Nephron (organoid): ENCODE measurements at regions not wholly inside any gene's neighbourhood (a gene's known extent, or its start where the extent isn't known, plus 50 kb on each side); places are given as distances from the start of the nearest gene placed in this dataset.
"Not testable (repeated sequence)": the region's sequence is repeated elsewhere in the genome, so short reads cannot be mapped to it uniquely, and the experiment has no call there.

Experiments
- H3K27ac Mint-ChIP-seq, 3 experiments: 2 replicates each; pipeline ENCODE4 v1.8.0; 2020; ENCODE audit warnings: mixed read lengths in 3 of 3, mild to moderate bottlenecking in 2 of 3, moderate library complexity in 1 of 3
- H3K27me3 Mint-ChIP-seq: 2 replicates; pipeline ENCODE4 v1.8.0; 2021; ENCODE audit warnings: low read depth, mild to moderate bottlenecking, moderate library complexity, mixed read lengths
- H3K36me3 Mint-ChIP-seq: 2 replicates; pipeline ENCODE4 v1.8.0; 2020; ENCODE audit warnings: low read depth, mixed read lengths
- H3K4me1 Mint-ChIP-seq: 2 replicates; pipeline ENCODE4 v1.8.0; 2020; ENCODE audit warnings: mixed read lengths
- H3K4me3 Mint-ChIP-seq, 3 experiments: 2 replicates each; pipeline ENCODE4 v1.8.0; 2020; ENCODE audit warnings: mild to moderate bottlenecking in 3 of 3, mixed read lengths in 3 of 3, moderate library complexity in 2 of 3
- H3K9me3 Mint-ChIP-seq: 2 replicates; pipeline ENCODE4 v1.8.0; 2020; ENCODE audit warnings: mixed read lengths
- CTCF ChIP-seq, 3 experiments: fragments of 200-600 bp; sonication (generic); IDR thresholded peaks; one replicate each; pipeline ENCODE4 v1.5.0; 2021; ENCODE audit warnings: antibody characterized with exemption in 3 of 3; ENCODE audit not compliant: unreplicated experiment in 3 of 3

DNA sequence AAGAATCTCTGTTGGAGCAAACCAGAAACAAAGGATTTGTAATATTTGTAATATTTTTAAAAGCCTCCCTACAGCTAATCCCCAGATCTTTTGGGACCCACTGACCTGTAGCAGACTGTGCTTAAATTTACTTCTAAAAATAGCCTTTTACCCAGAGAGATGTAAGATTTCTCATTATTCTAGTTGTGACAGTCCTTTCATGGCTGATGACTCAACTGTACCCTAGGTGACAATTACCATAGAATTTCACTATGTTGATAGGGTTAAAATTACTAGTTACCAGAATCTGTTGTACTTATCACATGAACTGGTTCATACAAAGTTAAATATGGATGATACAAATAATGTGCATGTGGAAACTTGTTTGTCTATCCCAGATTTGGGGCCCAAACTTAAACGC lies 543.9 kb upstream of the SEMA6A start:
- no peak overlapping the region for H3K27ac Mint-ChIP-seq
- H3K9me3 Mint-ChIP-seq = peaks cover 21% of the 10 kb centered on the region
- H3K4me1 Mint-ChIP-seq = no peaks in the 10 kb centered on the region
- H3K4me3 Mint-ChIP-seq = no peak overlapping the region
- TF ChIP-seq CTCF (IDR thresholded peaks at IDR 0.05; ENCODE audit: unreplicated experiment in 3 of 3) = no peak
- no peaks in the 10 kb centered on the region for H3K27me3 Mint-ChIP-seq
- H3K36me3 Mint-ChIP-seq = no peaks in the 10 kb centered on the region

GRCh38 chr5:117117314-117117713 lies 542.7 kb upstream of the SEMA6A start:
- H3K4me3 Mint-ChIP-seq, H3K4me1 Mint-ChIP-seq, H3K27me3 Mint-ChIP-seq, H3K27ac Mint-ChIP-seq, H3K36me3 Mint-ChIP-seq: not testable (repeated sequence)
- H3K9me3 Mint-ChIP-seq = peaks cover 26% of the 10 kb centered on the region

DNA sequence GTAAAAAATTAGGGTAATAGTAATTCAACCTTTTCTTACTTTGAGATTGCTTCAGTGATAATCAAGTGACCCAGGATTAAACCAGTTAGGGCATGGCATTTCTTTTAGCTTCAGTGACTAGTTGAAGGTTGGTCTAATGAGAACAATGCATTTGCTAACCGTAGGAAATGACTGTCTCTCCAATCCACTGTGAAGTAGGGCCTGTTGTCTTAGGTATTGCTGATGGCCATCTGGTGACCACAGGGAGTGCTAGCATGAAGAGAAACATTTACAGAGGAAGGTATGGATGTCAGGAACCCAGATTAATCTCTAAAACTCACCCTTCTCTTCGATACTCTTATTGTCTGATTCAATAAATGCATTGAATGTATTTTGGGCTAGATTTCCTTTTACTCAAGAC lies 535.9 kb upstream of the SEMA6A start:
- Mint-ChIP-seq H3K4me3 (no peak overlapping the region), H3K9me3 (peaks cover 23% of the 10 kb centered on the region), H3K36me3 (peaks cover 3% of the 10 kb centered on the region), H3K27ac (no peak overlapping the region), H3K4me1 (no peaks in the 10 kb centered on the region), H3K27me3 (no peaks in the 10 kb centered on the region)
- TF ChIP-seq CTCF (IDR thresholded peaks at IDR 0.05; ENCODE audit: unreplicated experiment in 3 of 3) = no peak

DNA sequence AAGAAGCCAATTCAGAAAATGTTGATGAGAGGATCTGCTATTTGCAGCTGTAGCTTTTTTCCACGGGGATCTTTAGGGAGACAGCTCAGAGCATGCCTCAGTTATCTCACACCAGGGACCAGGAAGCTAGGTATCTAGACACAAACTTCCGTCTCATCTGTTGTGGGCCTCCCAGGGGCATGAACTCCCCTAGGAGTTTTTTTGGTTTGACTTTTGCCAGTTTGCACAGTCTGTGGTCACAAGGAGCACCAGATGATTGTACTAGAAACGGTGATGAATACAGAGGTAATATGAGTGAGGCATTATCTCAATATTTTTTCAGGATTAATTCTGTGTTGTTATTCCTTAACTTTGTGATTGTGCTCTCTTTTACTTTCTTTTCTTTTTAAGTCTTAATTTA lies 533.2 kb upstream of the SEMA6A start:
- Mint-ChIP-seq H3K4me3 (no peak overlapping the region), H3K36me3 (peaks cover 3% of the 10 kb centered on the region), H3K9me3 (peaks cover 7% of the 10 kb centered on the region), H3K4me1 (peaks cover under 1% of the 10 kb centered on the region), H3K27ac (no peak overlapping the region), H3K27me3 (no peaks in the 10 kb centered on the region)
- TF ChIP-seq CTCF (IDR thresholded peaks at IDR 0.05; ENCODE audit: unreplicated experiment in 3 of 3) = no peak

DNA sequence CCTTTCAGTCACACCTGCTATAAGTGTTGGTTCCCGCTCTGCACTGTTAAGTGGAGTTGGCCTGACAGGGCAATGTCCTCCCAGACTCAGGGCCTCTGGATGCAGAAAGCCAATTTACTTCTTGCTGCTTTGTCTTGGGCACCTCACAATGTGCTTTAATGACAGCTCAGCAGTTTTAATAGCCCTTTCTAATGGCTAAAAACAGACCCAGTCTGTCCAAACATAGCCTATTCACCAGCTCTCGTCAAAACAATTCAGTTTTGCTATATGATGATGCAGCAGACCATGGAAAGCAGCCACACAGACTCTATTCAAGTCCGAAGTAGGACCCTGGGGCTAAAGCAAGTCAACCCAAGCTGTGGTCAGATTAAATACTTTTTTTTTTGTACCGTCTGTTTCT lies 529.1 kb upstream of the SEMA6A start:
- peak overlapping the region in 2 of 3 experiments; percentile 15 to 18 for H3K27ac Mint-ChIP-seq
- H3K36me3 Mint-ChIP-seq = no peaks in the 10 kb centered on the region
- H3K9me3 Mint-ChIP-seq = no peaks in the 10 kb centered on the region
- H3K4me3 Mint-ChIP-seq = no peak overlapping the region
- no peaks in the 10 kb centered on the region for H3K27me3 Mint-ChIP-seq
- TF ChIP-seq CTCF (IDR thresholded peaks at IDR 0.05; ENCODE audit: unreplicated experiment in 3 of 3) = no peak
- H3K4me1 Mint-ChIP-seq = peaks cover 6% of the 10 kb centered on the region

DNA sequence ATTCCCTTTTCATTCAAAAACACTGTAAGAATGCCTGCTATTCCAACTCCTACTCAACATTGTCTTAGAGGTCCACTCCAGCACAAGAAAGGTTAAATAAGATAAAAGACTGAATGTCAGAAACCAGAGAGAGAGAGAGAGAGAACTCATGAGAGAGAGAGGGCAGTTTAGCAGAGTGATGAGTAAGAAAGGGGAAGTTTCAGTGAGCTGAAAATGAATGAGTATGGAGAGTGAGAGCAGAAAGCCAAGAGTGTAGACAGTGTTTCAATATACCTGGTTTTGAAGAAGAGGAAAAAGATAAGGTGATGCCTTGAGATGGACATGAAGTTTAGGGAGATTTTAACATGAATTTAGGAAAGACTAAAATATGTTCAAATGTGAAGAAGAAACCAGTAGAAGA lies 528.0 kb upstream of the SEMA6A start:
- H3K27me3 Mint-ChIP-seq = no peaks in the 10 kb centered on the region
- peak overlapping the region in 2 of 3 experiments; percentile 34 to 42 for H3K27ac Mint-ChIP-seq
- no peaks in the 10 kb centered on the region for H3K36me3 Mint-ChIP-seq
- TF ChIP-seq CTCF (IDR thresholded peaks at IDR 0.05; ENCODE audit: unreplicated experiment in 3 of 3) = no peak
- no peak overlapping the region for H3K4me3 Mint-ChIP-seq
- peaks cover 6% of the 10 kb centered on the region for H3K4me1 Mint-ChIP-seq
- H3K9me3 Mint-ChIP-seq = no peaks in the 10 kb centered on the region
